HUES6 (cell line): ENCODE measurements at regions not wholly inside any gene's neighbourhood (a gene's known extent, or its start where the extent isn't known, plus 50 kb on each side); places are given as distances from the start of the nearest gene placed in this dataset.
"Not testable (repeated sequence)": the region's sequence is repeated elsewhere in the genome, so short reads cannot be mapped to it uniquely, and the experiment has no call there.

Experiments used
- H3K27ac ChIP-seq: 2 replicates; pipeline ENCODE4 v1.7.0; 2013; ENCODE audit warnings: low read depth, mild to moderate bottlenecking, low read length, inconsistent platforms
- H3K27me3 ChIP-seq: 2 replicates; pipeline ENCODE4 v1.6.1; 2013; ENCODE audit warnings: low read length; ENCODE audit not compliant: control insufficient read depth, insufficient read depth
- H3K36me3 ChIP-seq: 2 replicates; pipeline ENCODE4 v1.6.1; 2013; ENCODE audit warnings: low read length; ENCODE audit not compliant: control insufficient read depth, insufficient read depth
- H3K4me1 ChIP-seq: 2 replicates; pipeline ENCODE4 v1.6.1; 2013; ENCODE audit warnings: low read length; ENCODE audit not compliant: control insufficient read depth, insufficient read depth
- H3K4me3 ChIP-seq: 2 replicates; pipeline ENCODE4 v1.5.1; 2013; ENCODE audit warnings: low read depth, low read length
- H3K9ac ChIP-seq: one replicate; pipeline ENCODE4 v1.6.1; 2013; ENCODE audit warnings: mild to moderate bottlenecking, low read length
- H3K9me3 ChIP-seq: 2 replicates; pipeline ENCODE4 v1.6.1; 2013; ENCODE audit warnings: low read depth, low read length; ENCODE audit not compliant: control insufficient read depth, insufficient read depth

- no peaks in the 10 kb centered on the region; the same call in 1 of the 2 replicates for H3K4me1 ChIP-seq
- H3K27me3 ChIP-seq, result no peaks in the 10 kb centered on the region
- no peak overlapping the region for H3K4me3 ChIP-seq
- no peak overlapping the region for H3K9ac ChIP-seq
- no peak overlapping the region for H3K27ac ChIP-seq
- no peaks in the 10 kb centered on the region for H3K36me3 ChIP-seq
- no peaks in the 10 kb centered on the region for H3K9me3 ChIP-seq
Observed at GRCh38 chr7:79524048-79524447, 70.6 kb upstream of the MAGI2 start.

GRCh38 chr7:79523436-79523835, 70.0 kb upstream of the MAGI2 start:
- no peak overlapping the region for H3K4me3 ChIP-seq
- no peaks in the 10 kb centered on the region for H3K4me1 ChIP-seq
- H3K9me3 ChIP-seq, result no peaks in the 10 kb centered on the region
- H3K27me3 ChIP-seq, result no peaks in the 10 kb centered on the region
- H3K36me3 ChIP-seq, result no peaks in the 10 kb centered on the region
- no peak overlapping the region for H3K27ac ChIP-seq
- no peak overlapping the region for H3K9ac ChIP-seq

- Histone ChIP-seq H3K36me3 (no peaks in the 10 kb centered on the region), H3K9me3 (no peaks in the 10 kb centered on the region)
Observed at GRCh38 chr7:79520543-79520942, 67.1 kb upstream of the MAGI2 start.

GRCh38 chr7:79515358-79515757, 61.9 kb upstream of the MAGI2 start:
- no peak overlapping the region for H3K4me3 ChIP-seq
- H3K9ac ChIP-seq, result no peak overlapping the region
- no peaks in the 10 kb centered on the region for H3K4me1 ChIP-seq
- H3K27me3 ChIP-seq, result no peaks in the 10 kb centered on the region
- H3K27ac ChIP-seq, result no peak overlapping the region
- no peaks in the 10 kb centered on the region for H3K36me3 ChIP-seq
- no peaks in the 10 kb centered on the region for H3K9me3 ChIP-seq

More at GRCh38 chr7:79520543-79520942, 67.1 kb upstream of the MAGI2 start:
- no peak overlapping the region for H3K9ac ChIP-seq
- no peaks in the 10 kb centered on the region for H3K4me1 ChIP-seq
- H3K27ac ChIP-seq, result no peak overlapping the region
- no peaks in the 10 kb centered on the region for H3K27me3 ChIP-seq
- H3K4me3 ChIP-seq, result no peak overlapping the region

GRCh38 chr7:79513261-79513660, 59.8 kb upstream of the MAGI2 start:
- H3K9ac ChIP-seq, result no peak overlapping the region
- no peaks in the 10 kb centered on the region for H3K4me1 ChIP-seq
- no peak overlapping the region for H3K4me3 ChIP-seq
- H3K27me3 ChIP-seq, result no peaks in the 10 kb centered on the region
- no peaks in the 10 kb centered on the region for H3K9me3 ChIP-seq
- no peaks in the 10 kb centered on the region for H3K36me3 ChIP-seq
- H3K27ac ChIP-seq, result no peak overlapping the region

- H3K27me3 ChIP-seq, result no peaks in the 10 kb centered on the region
- H3K9me3 ChIP-seq, result no peaks in the 10 kb centered on the region
- H3K4me3 ChIP-seq, result no peak overlapping the region
- no peaks in the 10 kb centered on the region for H3K4me1 ChIP-seq
- H3K27ac ChIP-seq, result no peak overlapping the region
- no peaks in the 10 kb centered on the region for H3K36me3 ChIP-seq
- no peak overlapping the region for H3K9ac ChIP-seq
Observed at GRCh38 chr7:79512261-79512660, 58.8 kb upstream of the MAGI2 start.

GRCh38 chr7:79511056-79511455, 57.6 kb upstream of the MAGI2 start:
- H3K4me3 ChIP-seq, H3K9ac ChIP-seq, H3K9me3 ChIP-seq, H3K27me3 ChIP-seq, H3K27ac ChIP-seq, H3K36me3 ChIP-seq: not testable (repeated sequence)
- peaks cover 10% of the 10 kb centered on the region for H3K4me1 ChIP-seq

GRCh38 chr7:79507131-79507530, 53.7 kb upstream of the MAGI2 start:
- Histone ChIP-seq H3K9ac (no peak overlapping the region), H3K4me3 (no peak overlapping the region), H3K27ac (peak overlapping the region; percentile 19; the same call in 1 of the 2 replicates), H3K27me3 (no peaks in the 10 kb centered on the region), H3K4me1 (peaks cover 20% of the 10 kb centered on the region), H3K36me3 (no peaks in the 10 kb centered on the region), H3K9me3 (no peaks in the 10 kb centered on the region)

GRCh38 chr7:79506481-79506880, 53.0 kb upstream of the MAGI2 start:
- peak overlapping the region; percentile 61; the same call in 1 of the 2 replicates for H3K27ac ChIP-seq
- H3K4me3 ChIP-seq, result no peak overlapping the region
- no peak overlapping the region for H3K9ac ChIP-seq
- H3K36me3 ChIP-seq, result no peaks in the 10 kb centered on the region
- no peaks in the 10 kb centered on the region for H3K27me3 ChIP-seq
- H3K9me3 ChIP-seq, result no peaks in the 10 kb centered on the region
- peaks cover 20% of the 10 kb centered on the region for H3K4me1 ChIP-seq

- H3K4me3 ChIP-seq, result no peak overlapping the region
- no peaks in the 10 kb centered on the region for H3K27me3 ChIP-seq
- H3K27ac ChIP-seq, result peak overlapping the region; percentile 25; the same call in 1 of the 2 replicates
- H3K36me3 ChIP-seq, result no peaks in the 10 kb centered on the region
- H3K4me1 ChIP-seq, result peaks cover 20% of the 10 kb centered on the region
- H3K9me3 ChIP-seq, result no peaks in the 10 kb centered on the region
- H3K9ac ChIP-seq, result no peak overlapping the region
Observed at GRCh38 chr7:79504607-79505389, 51.3 kb upstream of the MAGI2 start.
